Esophagus squamous epithelium (tissue), 4 donors: ENCODE measurements at regions not wholly inside any gene's neighbourhood (a gene's known extent, or its start where the extent isn't known, plus 50 kb on each side); places are given as distances from the start of the nearest gene placed in this dataset.

Source experiments
- POLR2A ChIP-seq, 4 donors: fragments of 450-650 bp; IDR thresholded peaks; one replicate each; pipeline ENCODE4 v1.6.1; 2017; ENCODE audit warnings: antibody characterized with exemption in 4 of 4, mild to moderate bottlenecking in 4 of 4, moderate library complexity in 3 of 4
- TF ChIP-seq, protein P1 (sequence below), 6 experiments: fragments of 450-650 bp in 4 of 6; fragments of 200-600 bp in 2 of 6; sonication (generic) in 2 of 6; IDR thresholded peaks; one replicate each; pipeline ENCODE4 v1.5.1; 2016 to 2019; ENCODE audit warnings: antibody characterized with exemption in 6 of 6, mild to moderate bottlenecking in 4 of 6, moderate library complexity in 4 of 6

GRCh38 chr5:164600274-164600673 is 1094.9 kb downstream of the MAT2B start:
- TF ChIP-seq, protein P1, sequence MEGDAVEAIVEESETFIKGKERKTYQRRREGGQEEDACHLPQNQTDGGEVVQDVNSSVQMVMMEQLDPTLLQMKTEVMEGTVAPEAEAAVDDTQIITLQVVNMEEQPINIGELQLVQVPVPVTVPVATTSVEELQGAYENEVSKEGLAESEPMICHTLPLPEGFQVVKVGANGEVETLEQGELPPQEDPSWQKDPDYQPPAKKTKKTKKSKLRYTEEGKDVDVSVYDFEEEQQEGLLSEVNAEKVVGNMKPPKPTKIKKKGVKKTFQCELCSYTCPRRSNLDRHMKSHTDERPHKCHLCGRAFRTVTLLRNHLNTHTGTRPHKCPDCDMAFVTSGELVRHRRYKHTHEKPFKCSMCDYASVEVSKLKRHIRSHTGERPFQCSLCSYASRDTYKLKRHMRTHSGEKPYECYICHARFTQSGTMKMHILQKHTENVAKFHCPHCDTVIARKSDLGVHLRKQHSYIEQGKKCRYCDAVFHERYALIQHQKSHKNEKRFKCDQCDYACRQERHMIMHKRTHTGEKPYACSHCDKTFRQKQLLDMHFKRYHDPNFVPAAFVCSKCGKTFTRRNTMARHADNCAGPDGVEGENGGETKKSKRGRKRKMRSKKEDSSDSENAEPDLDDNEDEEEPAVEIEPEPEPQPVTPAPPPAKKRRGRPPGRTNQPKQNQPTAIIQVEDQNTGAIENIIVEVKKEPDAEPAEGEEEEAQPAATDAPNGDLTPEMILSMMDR (IDR thresholded peaks at IDR 0.05) = no peak
- no peak for TF ChIP-seq POLR2A (IDR thresholded peaks at IDR 0.05)
